DMS114 treated with DMSO at 0.1 percent for 48 hours (cell line): ENCODE measurements at regions not wholly inside any gene's neighbourhood (a gene's known extent, or its start where the extent isn't known, plus 50 kb on each side); places are given as distances from the start of the nearest gene placed in this dataset.

Experiments
- DNase-seq: peaks from one replicate; lab custom pipeline; 2025; ENCODE audit not compliant: unreplicated experiment; lab: John Stamatoyannopoulos, UW

GRCh38 chr14:65928995-65929394 lies 516.5 kb downstream of the FUT8 start:
- DNase-seq, result no peak

GRCh38 chr14:65933400-65934069 lies 521.0 kb downstream of the FUT8 start:
- DNase-seq, result no peak

- DNase-seq, result no peak
Measured at GRCh38 chr14:65934070-65934435, 521.5 kb downstream of the FUT8 start.

- DNase-seq, result no peak
Measured at GRCh38 chr14:65936342-65936975, 523.9 kb downstream of the FUT8 start.

- no peak for DNase-seq
Measured at GRCh38 chr14:65937079-65937959, 524.8 kb downstream of the FUT8 start.

GRCh38 chr14:65937960-65938316 lies 525.4 kb downstream of the FUT8 start:
- no peak for DNase-seq

GRCh38 chr14:65938738-65939137 lies 526.2 kb downstream of the FUT8 start:
- DNase-seq, result no peak

GRCh38 chr14:65939184-65939583 lies 526.7 kb downstream of the FUT8 start:
- DNase-seq, result no peak

GRCh38 chr14:65940056-65940735 lies 527.7 kb downstream of the FUT8 start:
- no peak for DNase-seq

- DNase-seq, result no peak
Measured at GRCh38 chr14:65941091-65941490, 528.6 kb downstream of the FUT8 start.

- no peak for DNase-seq
Measured at GRCh38 chr14:65943150-65943549, 530.6 kb downstream of the FUT8 start.

- no peak for DNase-seq
Measured at GRCh38 chr14:65943916-65944410, 531.4 kb downstream of the FUT8 start.

- no peak for DNase-seq
Measured at GRCh38 chr14:65945327-65945726, 532.8 kb downstream of the FUT8 start.

GRCh38 chr14:65946494-65946893 lies 534.0 kb downstream of the FUT8 start:
- no peak for DNase-seq

GRCh38 chr14:65948302-65948701 lies 535.8 kb downstream of the FUT8 start:
- no peak for DNase-seq

- DNase-seq, result no peak
Measured at GRCh38 chr14:65949711-65950516, 536.3 kb upstream of the CCDC196 start.

GRCh38 chr14:65954942-65955341 lies 531.2 kb upstream of the CCDC196 start:
- DNase-seq, result no peak

GRCh38 chr14:65957631-65958205 lies 528.5 kb upstream of the CCDC196 start:
- no peak for DNase-seq

- peak; percentile 1 for DNase-seq
Measured at GRCh38 chr14:65958664-65959562, 527.3 kb upstream of the CCDC196 start.
